NCI-H345 treated with DMSO at 0.1 percent for 48 hours (cell line): ENCODE measurements at regions not wholly inside any gene's neighbourhood (a gene's known extent, or its start where the extent isn't known, plus 50 kb on each side); places are given as distances from the start of the nearest gene placed in this dataset.

Experiments used
- DNase-seq: peaks from one replicate; lab custom pipeline; 2025; ENCODE audit not compliant: unreplicated experiment; lab: John Stamatoyannopoulos, UW

GRCh38 chr13:21956666-21957065 lies 285.8 kb downstream of the FGF9 start:
- DNase-seq: no peak

- DNase-seq: no peak
These were observed 287.0 kb downstream of the FGF9 start for GRCh38 chr13:21957833-21958232.

- DNase-seq: no peak
These were observed 289.2 kb downstream of the FGF9 start for GRCh38 chr13:21960108-21960507.

- DNase-seq: no peak
These were observed 293.8 kb downstream of the FGF9 start for GRCh38 chr13:21964686-21965085.

GRCh38 chr13:21965095-21965494 lies 294.2 kb downstream of the FGF9 start:
- no peak for DNase-seq

GRCh38 chr13:21966014-21966413 lies 295.1 kb downstream of the FGF9 start:
- no peak for DNase-seq

GRCh38 chr13:21967871-21968270 lies 297.0 kb downstream of the FGF9 start:
- DNase-seq: no peak

GRCh38 chr13:21970172-21970571 lies 299.3 kb downstream of the FGF9 start:
- DNase-seq: no peak

GRCh38 chr13:21970918-21971317 lies 300.0 kb downstream of the FGF9 start:
- no peak for DNase-seq

- no peak for DNase-seq
These were observed 301.1 kb downstream of the FGF9 start for GRCh38 chr13:21971662-21972621.

- no peak for DNase-seq
These were observed 302.7 kb downstream of the FGF9 start for GRCh38 chr13:21973437-21974125.

- DNase-seq: no peak
These were observed 303.9 kb downstream of the FGF9 start for GRCh38 chr13:21974741-21975140.

- DNase-seq: no peak
These were observed 305.3 kb downstream of the FGF9 start for GRCh38 chr13:21976159-21976558.

- DNase-seq: peak; percentile 34
These were observed 308.4 kb downstream of the FGF9 start for GRCh38 chr13:21979161-21979806.

- no peak for DNase-seq
These were observed 309.2 kb downstream of the FGF9 start for GRCh38 chr13:21980049-21980448.

- no peak for DNase-seq
These were observed 313.3 kb downstream of the FGF9 start for GRCh38 chr13:21984156-21984555.

GRCh38 chr13:21986602-21987001 lies 315.7 kb downstream of the FGF9 start:
- no peak for DNase-seq

GRCh38 chr13:21987793-21988192 lies 316.9 kb downstream of the FGF9 start:
- DNase-seq: no peak

GRCh38 chr13:21988624-21989023 lies 317.8 kb downstream of the FGF9 start:
- DNase-seq: no peak

- DNase-seq: no peak
These were observed 325.2 kb downstream of the FGF9 start for GRCh38 chr13:21996049-21996448.

- peak; percentile 74 for DNase-seq
These were observed 326.9 kb downstream of the FGF9 start for GRCh38 chr13:21997726-21998125.
